DMS 273 (cell line): ENCODE measurements at regions not wholly inside any gene's neighbourhood (a gene's known extent, or its start where the extent isn't known, plus 50 kb on each side); places are given as distances from the start of the nearest gene placed in this dataset.
"Not testable (repeated sequence)": the region's sequence is repeated elsewhere in the genome, so short reads cannot be mapped to it uniquely, and the experiment has no call there.

Experiments
- DNase-seq: peaks from one replicate; lab custom pipeline; 2025; ENCODE audit not compliant: unreplicated experiment; lab: John Stamatoyannopoulos, UW

DNA sequence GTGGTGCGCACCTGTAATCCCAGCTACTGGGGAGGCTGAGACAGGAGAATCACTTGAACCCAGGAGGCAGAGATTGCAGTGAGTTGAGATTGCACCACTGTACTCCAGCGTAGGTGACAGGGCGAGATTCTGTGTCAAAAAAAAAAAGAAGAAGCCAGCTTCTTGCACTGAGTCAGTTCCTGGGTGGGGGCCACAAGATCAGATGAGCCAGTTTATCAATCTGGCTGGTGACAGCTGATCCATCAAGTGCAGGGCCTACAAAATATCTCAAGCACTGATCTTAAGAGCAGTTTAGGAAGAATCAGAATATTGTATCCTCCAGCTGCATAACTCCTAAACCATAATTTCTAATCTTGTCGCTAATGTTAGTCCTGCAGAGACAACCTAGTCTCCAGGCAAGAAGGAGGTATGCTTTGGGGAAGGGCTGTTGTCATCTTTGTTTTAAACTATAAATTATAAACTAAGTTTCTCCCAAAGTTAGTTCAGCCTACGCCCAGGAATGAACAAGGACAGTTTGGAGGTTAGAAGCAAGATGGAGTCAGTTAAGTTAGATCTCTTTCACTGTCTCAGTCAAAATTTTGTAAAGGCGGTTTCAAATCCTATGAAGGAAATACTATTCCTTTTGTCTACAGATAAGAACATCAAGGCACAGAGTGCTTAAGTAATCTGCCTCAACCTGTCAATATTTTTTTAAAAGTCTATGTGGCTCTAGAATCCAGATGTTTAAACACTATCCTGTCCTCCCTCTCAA, 139.0 kb upstream of the NUDT4 start:
- not testable (repeated sequence) for DNase-seq

DNA sequence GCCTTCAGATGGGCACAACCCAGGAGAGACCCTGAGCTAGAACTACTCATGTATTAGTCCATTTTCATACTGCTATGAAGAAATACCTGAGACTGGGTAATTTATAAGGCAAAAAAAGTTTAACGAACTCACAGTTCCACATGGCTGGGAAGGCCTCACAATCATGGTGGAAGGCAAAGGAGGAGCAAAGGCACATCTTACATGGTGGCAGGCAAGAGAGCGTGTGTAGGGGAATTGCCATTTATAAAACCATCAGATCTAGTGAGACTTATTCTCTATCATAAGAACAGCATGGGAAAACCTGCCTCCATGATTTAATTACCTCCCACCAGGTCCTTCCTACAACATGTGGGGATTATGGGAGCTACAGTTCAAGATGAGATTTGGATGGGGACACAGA, 137.9 kb upstream of the NUDT4 start:
- not testable (repeated sequence) for DNase-seq

GRCh38 chr12:93242154-93242972, 135.4 kb upstream of the NUDT4 start:
- DNase-seq = no peak

DNA sequence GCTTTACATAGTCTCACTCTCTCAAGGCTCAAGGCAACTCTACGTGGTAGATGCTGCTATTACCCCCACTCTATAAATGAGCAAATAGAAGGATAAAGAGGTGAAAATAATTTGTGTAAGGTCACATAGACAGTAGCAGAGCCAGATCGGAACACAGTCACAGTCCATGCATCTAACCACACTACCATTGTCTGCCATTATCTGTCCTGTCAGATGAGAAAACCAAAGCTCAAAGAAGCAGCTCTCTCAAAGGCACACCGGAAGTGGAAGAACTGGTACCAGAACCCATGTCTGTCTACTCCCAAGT, 134.4 kb upstream of the NUDT4 start:
- no peak for DNase-seq

DNA sequence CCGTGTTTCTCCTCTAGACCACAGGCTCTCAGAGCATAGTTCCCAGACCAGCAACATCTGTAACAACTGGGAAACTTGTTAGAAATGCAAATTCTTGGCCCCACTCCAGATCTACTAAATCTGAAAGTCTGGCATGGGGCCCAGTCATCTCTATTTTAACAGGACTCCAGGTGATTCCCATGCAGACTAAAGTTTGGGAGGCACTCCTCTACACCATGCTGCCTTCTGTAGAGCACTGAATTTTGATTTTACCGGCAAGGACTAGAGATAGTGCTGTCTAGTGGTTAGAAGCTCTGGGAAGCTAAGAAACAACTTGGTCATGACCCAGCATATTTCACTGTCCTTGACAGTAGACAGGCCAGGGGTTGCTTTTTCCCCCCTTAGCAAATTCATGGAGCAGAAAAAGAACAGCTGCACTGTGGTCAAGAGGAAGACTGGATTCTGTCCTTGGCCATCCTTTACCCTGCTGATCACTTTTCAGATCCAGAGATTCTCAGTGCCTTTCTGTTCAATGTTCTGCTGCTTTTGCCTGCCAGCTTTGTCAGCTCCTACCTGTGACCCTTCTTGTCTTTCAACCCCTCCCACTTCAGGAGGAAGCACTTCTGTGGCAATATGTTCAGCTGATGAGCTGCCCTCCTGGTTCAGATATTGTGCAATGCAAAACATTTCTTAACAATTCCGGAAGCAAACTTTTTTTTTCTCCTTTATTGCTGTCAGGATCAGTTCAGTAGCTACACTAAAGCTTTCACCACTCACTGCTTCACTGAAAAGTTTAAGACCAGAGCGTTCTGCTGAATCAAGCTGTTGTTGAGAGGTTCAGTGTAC, 133.8 kb upstream of the NUDT4 start:
- DNase-seq = peak; percentile 42

- DNase-seq = no peak
These were observed 133.1 kb upstream of the NUDT4 start for GRCh38 chr12:93244514-93245077.

GRCh38 chr12:93245543-93245942, 132.2 kb upstream of the NUDT4 start:
- DNase-seq = no peak

DNA sequence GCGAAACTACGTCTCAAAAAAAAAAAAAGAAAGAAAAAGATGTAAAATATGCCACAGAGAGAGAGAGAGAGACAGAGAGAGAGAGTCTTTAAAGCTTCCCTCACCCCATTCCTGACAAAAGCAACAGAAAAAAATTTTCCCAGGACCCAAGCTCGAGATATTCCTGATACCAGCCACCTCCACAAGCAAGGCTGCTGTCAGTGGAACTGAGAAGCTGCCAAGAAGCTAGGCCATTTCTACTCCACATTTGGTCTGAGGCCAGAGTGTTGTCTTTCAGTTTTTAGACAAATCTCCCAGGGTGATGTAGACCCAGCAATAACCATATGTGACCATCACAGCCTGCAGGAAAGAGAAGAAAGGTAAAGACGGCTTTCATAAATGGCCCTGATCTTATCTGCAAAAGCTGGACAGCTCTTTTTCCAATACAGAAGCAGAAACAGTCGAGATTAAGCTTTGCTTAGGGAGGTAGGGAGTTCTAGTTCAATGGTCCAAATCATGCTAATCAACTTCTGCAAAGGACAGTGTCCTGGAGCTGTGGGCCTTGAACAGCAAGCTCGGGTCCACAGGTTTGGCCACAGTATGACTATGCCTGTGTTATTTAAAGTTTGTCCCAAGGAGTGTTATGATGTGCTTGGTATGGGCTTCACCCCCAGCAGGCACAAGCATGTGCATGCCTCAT, 130.3 kb upstream of the NUDT4 start:
- peak; percentile 17 for DNase-seq

GRCh38 chr12:93252221-93252620, 125.5 kb upstream of the NUDT4 start:
- DNase-seq = no peak

DNA sequence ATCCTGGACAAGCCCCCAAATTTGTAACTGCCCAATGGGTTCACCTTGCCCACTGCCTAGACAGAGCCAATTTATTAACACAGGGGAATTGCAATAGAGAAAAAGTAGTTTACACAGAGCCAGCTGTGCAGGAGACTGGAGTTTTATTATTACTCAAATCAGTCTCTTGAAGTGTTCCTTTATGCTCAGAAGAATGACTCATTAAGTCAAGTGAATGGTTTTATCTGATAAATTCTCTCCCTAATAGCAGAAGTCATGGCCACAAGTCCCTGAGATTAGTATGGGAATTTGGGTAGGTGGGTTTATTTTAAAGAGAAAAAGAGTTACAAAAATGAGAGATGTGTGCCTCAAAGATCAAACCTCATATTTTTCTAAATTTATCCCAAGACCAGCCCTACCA, 122.8 kb upstream of the NUDT4 start:
- DNase-seq = no peak

DNA sequence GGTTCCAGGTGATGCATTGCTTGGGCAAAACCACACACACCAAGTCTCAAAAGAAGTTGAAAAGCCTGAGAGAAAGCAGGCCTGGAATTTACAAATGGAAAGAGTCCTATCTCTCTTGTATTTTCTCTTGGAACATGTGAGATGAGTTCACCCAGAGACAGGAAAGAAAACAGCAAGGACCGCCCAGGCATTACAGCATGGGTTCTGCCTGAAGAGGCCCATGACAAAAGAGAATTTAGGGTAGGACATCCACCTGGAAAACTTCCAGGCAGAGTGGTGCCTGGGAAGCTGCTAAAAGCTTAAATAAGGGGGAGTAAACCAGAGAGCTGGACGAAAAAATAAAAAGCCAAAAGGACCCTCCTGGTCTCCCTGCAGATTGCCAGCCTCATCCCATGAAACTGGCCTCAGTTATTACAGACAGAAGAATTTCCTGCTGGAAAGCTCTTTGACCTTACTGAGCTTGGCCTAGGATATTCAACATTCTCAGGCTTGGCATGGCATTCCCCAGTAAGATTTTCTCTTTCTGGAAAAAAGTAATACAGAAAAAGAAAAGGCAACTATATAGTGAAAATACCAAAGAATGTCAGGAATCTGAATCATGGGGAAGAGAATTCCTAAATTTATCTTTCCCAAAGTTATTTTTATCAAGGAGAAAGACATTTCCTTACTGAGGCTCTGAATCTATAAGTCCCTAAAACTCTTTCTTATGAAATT, 121.3 kb upstream of the NUDT4 start:
- no peak for DNase-seq

- no peak for DNase-seq
These were observed 116.1 kb upstream of the NUDT4 start for GRCh38 chr12:93261505-93262094.

DNA sequence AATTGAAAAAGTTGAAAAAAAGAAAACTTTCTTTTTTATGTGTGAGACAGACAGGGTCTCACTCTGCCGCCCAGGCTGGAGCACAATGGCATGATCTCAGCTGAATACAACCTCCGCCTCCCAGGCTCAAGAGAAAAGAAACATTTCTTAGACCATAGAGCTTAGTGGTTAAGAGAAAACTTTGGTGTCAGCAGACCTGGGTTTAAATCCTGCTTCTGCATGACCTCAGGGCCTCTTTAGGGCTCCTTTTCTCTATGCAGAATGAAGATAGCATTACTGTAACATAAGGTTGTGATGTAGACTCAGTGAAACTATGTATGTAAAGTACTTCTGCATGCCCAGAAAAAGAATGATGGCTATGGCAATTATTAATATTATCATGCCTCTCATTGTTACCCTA, 104.7 kb upstream of the NUDT4 start:
- no peak for DNase-seq

DNA sequence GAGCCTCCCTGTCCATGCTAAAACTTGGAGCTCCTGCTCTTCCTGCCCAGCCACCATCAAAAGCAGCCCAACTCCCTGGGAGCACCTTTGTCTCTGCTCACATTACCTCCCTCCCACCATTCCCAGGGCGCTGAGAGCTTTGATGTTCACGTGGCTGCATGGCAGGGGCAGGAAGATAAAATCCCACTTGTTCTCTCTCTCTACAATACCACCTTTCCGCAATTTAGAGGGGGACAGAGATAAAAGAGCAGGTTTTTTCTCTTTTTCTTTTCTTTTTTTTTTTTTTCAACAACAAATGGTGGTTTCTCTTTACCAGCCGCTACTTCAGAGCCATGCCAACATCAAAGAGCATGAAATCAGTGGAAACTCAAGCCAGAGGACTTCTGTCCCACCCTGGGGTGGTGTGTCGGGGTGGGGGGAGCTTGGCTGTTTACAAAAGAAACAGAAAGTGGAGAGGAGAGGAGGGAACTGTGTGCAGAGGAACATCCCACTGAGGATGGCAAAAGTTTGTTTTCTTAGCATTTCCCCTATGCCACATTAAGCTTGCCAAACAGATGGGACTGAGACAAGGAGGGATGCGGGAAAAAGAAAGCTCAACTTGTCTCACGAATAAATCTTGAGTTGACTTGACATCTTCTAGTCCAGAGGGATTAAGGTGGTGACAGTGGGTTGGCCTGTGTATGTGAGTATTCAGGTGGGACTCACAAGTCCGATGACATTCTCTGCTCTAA, 103.7 kb upstream of the NUDT4 start:
- no peak for DNase-seq

GRCh38 chr12:93274937-93275336, 102.8 kb upstream of the NUDT4 start:
- no peak for DNase-seq

GRCh38 chr12:93275589-93275988, 102.1 kb upstream of the NUDT4 start:
- DNase-seq = no peak

GRCh38 chr12:93279565-93280412, 97.9 kb upstream of the NUDT4 start:
- DNase-seq = peak; percentile 54

DNA sequence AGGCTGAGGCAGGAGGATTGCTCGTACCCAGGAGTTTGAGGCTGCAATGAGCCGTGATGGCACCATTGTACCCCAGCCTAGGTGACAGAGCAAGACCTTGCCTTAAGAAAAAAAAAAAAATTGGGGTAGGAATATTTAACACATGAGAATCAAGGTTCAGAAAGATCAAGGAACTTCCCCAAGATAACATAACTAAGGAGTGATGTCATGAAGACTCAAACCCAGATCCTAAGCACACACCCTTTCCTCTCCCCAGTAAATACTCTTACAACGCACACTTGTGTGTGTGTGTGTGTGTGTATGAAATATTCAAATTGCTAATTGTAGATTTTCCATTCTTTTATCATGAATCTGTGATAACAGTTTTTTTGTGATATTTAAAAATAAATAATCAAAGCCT, 90.6 kb upstream of the NUDT4 start:
- no peak for DNase-seq
